ENCODE measurements at regions not wholly inside any gene's neighbourhood (a gene's known extent, or its start where the extent isn't known, plus 50 kb on each side); places are given as distances from the start of the nearest gene placed in this dataset.

- Histone ChIP-seq H3K4me2 (ENCODE audit: low read length) (no peak overlapping the region), H3K4me1 (ENCODE audit: control insufficient read depth, low read length) (no peaks in the 10 kb centered on the region), H3K9me2 (replicated peaks; ENCODE audit: control insufficient read depth, low read length) (no peaks in the 10 kb centered on the region), H3K27me3 (ENCODE audit: control insufficient read depth, low read length) (no peaks in the 10 kb centered on the region; the same call in 1 of the 2 replicates), H3K36me3 (ENCODE audit: control insufficient read depth, low read length) (no peaks in the 10 kb centered on the region), H3K79me2 (ENCODE audit: control insufficient read depth, low read length) (no peaks in the 10 kb centered on the region), H3F3A (ENCODE audit: control insufficient read depth, insufficient read depth) (no peaks in the 10 kb centered on the region), H3K9me3 (ENCODE audit: control insufficient read depth, insufficient read depth, low read length) (no peaks in the 10 kb centered on the region), H3K4me3 (ENCODE audit: low read length) (no peak overlapping the region), H4K20me1 (ENCODE audit: control insufficient read depth, insufficient read depth, low read depth, low read length) (no peaks in the 10 kb centered on the region), H3K27ac (ENCODE audit: low read depth, low read length) (no peak overlapping the region)
- TF ChIP-seq EZH2phosphoT487 (IDR thresholded peaks at IDR 0.05; ENCODE audit: borderline replicate concordance, low read length) (no peak), CTCF (IDR thresholded peaks at IDR 0.05; ENCODE audit: low read depth, low read length, poor library complexity, severe bottlenecking) (no peak)
Observed at GRCh38 chr3:159234306-159234705, 432.5 kb downstream of the MFSD1 start.

- no peak overlapping the region for H3K4me2 ChIP-seq (ENCODE audit: low read length)
- H3K79me2 ChIP-seq (ENCODE audit: control insufficient read depth, low read length), result no peaks in the 10 kb centered on the region
Observed at GRCh38 chr3:159236321-159236720, 434.5 kb downstream of the MFSD1 start.

GRCh38 chr3:159237226-159237625 is 435.4 kb downstream of the MFSD1 start:
- no peak overlapping the region for H3K4me3 ChIP-seq (ENCODE audit: low read length)
- no peaks in the 10 kb centered on the region for H3K79me2 ChIP-seq (ENCODE audit: control insufficient read depth, low read length)
- H3K4me1 ChIP-seq (ENCODE audit: control insufficient read depth, low read length), result no peaks in the 10 kb centered on the region
- no peak overlapping the region for H3K27ac ChIP-seq (ENCODE audit: low read depth, low read length)
- H3K9me2 ChIP-seq (replicated peaks; ENCODE audit: control insufficient read depth, low read length), result no peaks in the 10 kb centered on the region
- no peaks in the 10 kb centered on the region for H3K36me3 ChIP-seq (ENCODE audit: control insufficient read depth, low read length)
- no peaks in the 10 kb centered on the region for H3F3A ChIP-seq (ENCODE audit: control insufficient read depth, insufficient read depth)
- no peaks in the 10 kb centered on the region for H4K20me1 ChIP-seq (ENCODE audit: control insufficient read depth, insufficient read depth, low read depth, low read length)
- TF ChIP-seq EZH2phosphoT487 (IDR thresholded peaks at IDR 0.05; ENCODE audit: borderline replicate concordance, low read length) (no peak), CTCF (IDR thresholded peaks at IDR 0.05; ENCODE audit: low read depth, low read length, poor library complexity, severe bottlenecking) (no peak)
- no peaks in the 10 kb centered on the region for H3K9me3 ChIP-seq (ENCODE audit: control insufficient read depth, insufficient read depth, low read length)
- H3K27me3 ChIP-seq (ENCODE audit: control insufficient read depth, low read length), result no peaks in the 10 kb centered on the region; the same call in 1 of the 2 replicates
- H3K4me2 ChIP-seq (ENCODE audit: low read length), result no peak overlapping the region

More at GRCh38 chr3:159236321-159236720, 434.5 kb downstream of the MFSD1 start:
- no peaks in the 10 kb centered on the region for H3K4me1 ChIP-seq (ENCODE audit: control insufficient read depth, low read length)
- H4K20me1 ChIP-seq (ENCODE audit: control insufficient read depth, insufficient read depth, low read depth, low read length), result no peaks in the 10 kb centered on the region
- TF ChIP-seq EZH2phosphoT487 (IDR thresholded peaks at IDR 0.05; ENCODE audit: borderline replicate concordance, low read length), result no peak
- TF ChIP-seq CTCF (IDR thresholded peaks at IDR 0.05; ENCODE audit: low read depth, low read length, poor library complexity, severe bottlenecking), result no peak
- no peaks in the 10 kb centered on the region for H3K36me3 ChIP-seq (ENCODE audit: control insufficient read depth, low read length)
- H3K9me2 ChIP-seq (replicated peaks; ENCODE audit: control insufficient read depth, low read length), result no peaks in the 10 kb centered on the region
- no peak overlapping the region for H3K4me3 ChIP-seq (ENCODE audit: low read length)
- no peaks in the 10 kb centered on the region; the same call in 1 of the 2 replicates for H3K27me3 ChIP-seq (ENCODE audit: control insufficient read depth, low read length)
- no peaks in the 10 kb centered on the region for H3K9me3 ChIP-seq (ENCODE audit: control insufficient read depth, insufficient read depth, low read length)
- H3F3A ChIP-seq (ENCODE audit: control insufficient read depth, insufficient read depth), result no peaks in the 10 kb centered on the region
- H3K27ac ChIP-seq (ENCODE audit: low read depth, low read length), result no peak overlapping the region

Data from DOHH2 (cell line).